Stomach (tissue), 8 donors: ENCODE measurements at regions not wholly inside any gene's neighbourhood (a gene's known extent, or its start where the extent isn't known, plus 50 kb on each side); places are given as distances from the start of the nearest gene placed in this dataset.

Experiments
- DNase-seq, 2 donors: peaks; one replicate each; pipeline versions ENCODE4 v3.0.0 to v3.0.0-alpha.2; 2013 to 2019
- H3K27ac ChIP-seq, 5 donors: fragments of 200-600 bp in 4 of 5; sonication (generic) in 4 of 5; one replicate each; pipeline ENCODE4 v1.5.1; 2013 to 2019; ENCODE audit warnings: mild to moderate bottlenecking in 1 of 5, moderate library complexity in 1 of 5
- H3K27me3 ChIP-seq, 3 donors: fragments of 200-600 bp; sonication (generic); one replicate each; pipeline ENCODE4 v1.5.1; 2017 to 2019; ENCODE audit warnings: mixed run types in 1 of 3
- H3K36me3 ChIP-seq, 4 donors: fragments of 200-600 bp; sonication (generic); 1 replicate in 3 of 4; 2 replicates in 1 of 4; pipeline ENCODE4 v1.5.1; 2016 to 2019
- H3K4me1 ChIP-seq, 4 donors: fragments of 200-600 bp; sonication (generic); one replicate each; pipeline ENCODE4 v1.5.1; 2016 to 2019
- H3K4me3 ChIP-seq, 4 donors: fragments of 200-600 bp; sonication (generic) in 3 of 4; one replicate each; pipeline ENCODE4 v1.5.1; 2016 to 2019; ENCODE audit warnings: mild to moderate bottlenecking in 1 of 4
- H3K9me3 ChIP-seq, 4 donors: fragments of 200-600 bp; sonication (generic); one replicate each; pipeline ENCODE4 v1.5.1; 2016 to 2019
- EP300 ChIP-seq: sonication (generic); formaldehyde crosslinking; IDR thresholded peaks from one replicate; pipeline ENCODE4 v1.6.1; 2017; ENCODE audit warnings: antibody characterized with exemption
- POLR2A ChIP-seq, 4 donors: fragments of 450-650 bp; IDR thresholded peaks; one replicate each; pipeline ENCODE4 v1.6.1; 2016; ENCODE audit warnings: antibody characterized with exemption in 4 of 4, control low read depth in 2 of 4, mild to moderate bottlenecking in 1 of 4, moderate library complexity in 1 of 4
- POLR2AphosphoS5 ChIP-seq, 3 donors: sonication (generic); formaldehyde crosslinking; IDR thresholded peaks; one replicate each; pipeline ENCODE4 v1.6.1; 2016; ENCODE audit warnings: antibody characterized with exemption in 3 of 3
- WGBS, 5 donors: extraction: QIAGEN DNeasy Blood & Tissue Kit in 3 of 5; methylation state at CpG; one replicate each; pipeline versions ENCODE4 v1.1.5 to v1.1.7; 2013 to 2018; 5-methylcytosine and 5-hydroxymethylcytosine counted together
- intact Hi-C: fragments of 100-400 bp; cut with DNase I; formaldehyde crosslinking; loops from one replicate; pipeline ENCODE4 v1.15.1; 2023; ENCODE audit warnings: low total_unique reads
- TF ChIP-seq, protein P1 (sequence below), 7 experiments: fragments of 450-650 bp in 4 of 7; fragments of 200-600 bp in 3 of 7; sonication (generic) in 3 of 7; IDR thresholded peaks; one replicate each; pipeline ENCODE4 v1.5.1; 2016 to 2019; ENCODE audit warnings: antibody characterized with exemption in 7 of 7, control low read depth in 2 of 7, mild to moderate bottlenecking in 1 of 7
- donor health status: healthy with polysubstance abuse.
- donor health status: Bipolar disorder and iron deficiency.
- donor health status: healthy.

DNA sequence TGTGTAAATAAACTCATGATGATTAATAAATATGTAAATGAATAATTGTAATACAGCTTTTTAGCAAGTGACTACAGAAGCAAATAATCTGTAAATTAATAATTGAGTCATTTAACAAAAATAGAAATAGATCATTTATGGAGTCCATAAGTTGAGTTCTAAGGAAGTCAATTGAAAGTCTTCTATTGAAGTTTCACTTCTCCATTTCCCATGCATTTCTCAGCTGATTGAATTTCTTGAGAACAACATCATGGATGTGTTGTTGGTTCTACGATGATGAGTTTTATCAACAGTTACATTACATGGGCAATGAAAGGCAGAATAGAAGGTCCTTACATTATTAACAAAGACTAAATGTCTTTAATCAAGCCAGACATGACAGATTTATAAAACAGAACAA is 290.4 kb downstream of the MAP2K6 start:
- Histone ChIP-seq H3K27me3 (no peaks in the 10 kb centered on the region), H3K4me1 (no peaks in the 10 kb centered on the region), H3K36me3 (no peaks in the 10 kb centered on the region), H3K4me3 (no peak overlapping the region), H3K9me3 (no peaks in the 10 kb centered on the region), H3K27ac (no peak overlapping the region)
- intact Hi-C loops: no loop called here
- TF ChIP-seq POLR2A (IDR thresholded peaks at IDR 0.05): no peak
- TF ChIP-seq, protein P1, sequence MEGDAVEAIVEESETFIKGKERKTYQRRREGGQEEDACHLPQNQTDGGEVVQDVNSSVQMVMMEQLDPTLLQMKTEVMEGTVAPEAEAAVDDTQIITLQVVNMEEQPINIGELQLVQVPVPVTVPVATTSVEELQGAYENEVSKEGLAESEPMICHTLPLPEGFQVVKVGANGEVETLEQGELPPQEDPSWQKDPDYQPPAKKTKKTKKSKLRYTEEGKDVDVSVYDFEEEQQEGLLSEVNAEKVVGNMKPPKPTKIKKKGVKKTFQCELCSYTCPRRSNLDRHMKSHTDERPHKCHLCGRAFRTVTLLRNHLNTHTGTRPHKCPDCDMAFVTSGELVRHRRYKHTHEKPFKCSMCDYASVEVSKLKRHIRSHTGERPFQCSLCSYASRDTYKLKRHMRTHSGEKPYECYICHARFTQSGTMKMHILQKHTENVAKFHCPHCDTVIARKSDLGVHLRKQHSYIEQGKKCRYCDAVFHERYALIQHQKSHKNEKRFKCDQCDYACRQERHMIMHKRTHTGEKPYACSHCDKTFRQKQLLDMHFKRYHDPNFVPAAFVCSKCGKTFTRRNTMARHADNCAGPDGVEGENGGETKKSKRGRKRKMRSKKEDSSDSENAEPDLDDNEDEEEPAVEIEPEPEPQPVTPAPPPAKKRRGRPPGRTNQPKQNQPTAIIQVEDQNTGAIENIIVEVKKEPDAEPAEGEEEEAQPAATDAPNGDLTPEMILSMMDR (IDR thresholded peaks at IDR 0.05): no peak
- TF ChIP-seq POLR2AphosphoS5 (IDR thresholded peaks at IDR 0.05): no peak
- no peak for TF ChIP-seq EP300
- 84 to 93% (median 88%) methylated on average over 1 of the region's 1 CpG for WGBS, 5 donors
- no peak for DNase-seq

DNA sequence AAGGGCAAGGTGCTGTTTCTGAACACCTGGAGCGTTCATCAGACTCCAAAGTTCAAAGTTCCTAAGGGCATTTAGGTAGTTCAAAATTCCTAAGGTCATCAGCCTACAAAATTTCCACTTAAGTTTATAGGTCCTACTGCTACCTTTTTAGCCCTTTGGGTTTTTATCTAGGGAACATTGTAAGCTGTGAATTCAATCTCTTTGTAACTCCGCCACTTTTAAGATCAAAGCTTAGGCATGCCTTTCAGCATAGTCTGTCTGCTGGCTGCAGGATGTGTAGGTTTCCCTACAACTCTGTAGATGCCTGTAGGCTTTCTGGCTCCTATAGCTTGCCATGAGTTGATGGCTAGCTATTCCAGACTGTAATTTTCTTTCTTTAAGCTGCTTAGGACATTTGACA is 291.6 kb downstream of the MAP2K6 start:
- TF ChIP-seq EP300 (no peak), POLR2A (IDR thresholded peaks at IDR 0.05) (no peak), POLR2AphosphoS5 (IDR thresholded peaks at IDR 0.05) (no peak)
- TF ChIP-seq, protein P1 (IDR thresholded peaks at IDR 0.05): no peak
- 77 to 86% (median 82%) methylated on average over 2 of the region's 2 CpGs for WGBS, 5 donors
- DNase-seq: no peak
- intact Hi-C loops: no loop called here
- Histone ChIP-seq H3K4me1 (no peaks in the 10 kb centered on the region), H3K9me3 (no peaks in the 10 kb centered on the region), H3K36me3 (no peaks in the 10 kb centered on the region), H3K27me3 (no peaks in the 10 kb centered on the region), H3K27ac (no peak overlapping the region), H3K4me3 (no peak overlapping the region)

DNA sequence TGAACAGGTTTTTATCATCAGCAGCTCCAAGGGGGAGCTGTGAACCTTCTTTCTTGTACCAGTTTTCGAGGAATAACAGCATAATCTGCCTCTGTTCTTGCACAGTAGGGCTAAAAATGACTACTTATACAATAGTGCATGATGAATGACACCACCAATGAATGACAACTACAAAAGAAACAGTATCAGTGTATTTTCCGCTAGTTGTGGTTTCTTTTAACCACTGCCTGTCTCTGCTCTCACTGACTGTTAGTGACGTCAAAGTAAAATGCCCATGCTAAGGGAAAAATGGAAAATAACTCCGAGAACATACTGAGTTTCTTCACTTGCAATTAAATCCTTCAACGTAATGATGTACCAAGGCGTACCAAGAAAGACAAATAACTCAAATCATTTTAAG is 294.9 kb downstream of the MAP2K6 start:
- intact Hi-C loops: no loop called here
- DNase-seq: no peak
- no peak overlapping the region for H3K4me3 ChIP-seq
- H3K27ac ChIP-seq: no peak overlapping the region
- H3K4me1 ChIP-seq: peaks cover 0 to 7% (median 0%) of the 10 kb centered on the region in 4 donors
- no peaks in the 10 kb centered on the region for H3K27me3 ChIP-seq
- TF ChIP-seq, protein P1 (IDR thresholded peaks at IDR 0.05): no peak
- TF ChIP-seq POLR2A (IDR thresholded peaks at IDR 0.05) (no peak), EP300 (no peak), POLR2AphosphoS5 (IDR thresholded peaks at IDR 0.05) (no peak)
- WGBS, 5 donors: 74 to 82% (median 81%) methylated on average over 6 of the region's 6 CpGs
- H3K9me3 ChIP-seq: no peaks in the 10 kb centered on the region
- no peaks in the 10 kb centered on the region for H3K36me3 ChIP-seq

DNA sequence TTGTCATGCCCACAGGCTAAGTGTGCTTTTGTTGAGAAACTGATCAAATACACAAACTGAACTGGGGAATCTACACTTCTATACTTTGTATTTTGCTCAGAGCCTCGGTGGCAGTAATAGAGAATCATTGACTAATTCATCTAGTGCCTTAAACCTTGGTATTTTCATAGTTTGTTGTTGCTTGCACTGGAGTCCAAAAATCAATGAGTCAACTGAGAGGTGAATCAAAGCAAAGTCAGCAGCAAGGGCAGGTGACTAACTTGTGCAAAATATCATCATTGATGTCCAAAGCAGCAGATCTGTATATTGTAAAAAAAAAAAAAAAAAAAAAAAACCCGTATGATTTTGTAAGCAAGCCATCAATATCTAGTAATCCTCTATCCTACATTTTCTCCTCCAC is 296.4 kb downstream of the MAP2K6 start:
- no peak for DNase-seq
- Histone ChIP-seq H3K36me3 (no peaks in the 10 kb centered on the region), H3K9me3 (no peaks in the 10 kb centered on the region), H3K27ac (no peak overlapping the region), H3K4me1 (peaks cover 0 to 13% (median 0%) of the 10 kb centered on the region in 4 donors), H3K27me3 (no peaks in the 10 kb centered on the region), H3K4me3 (no peak overlapping the region)
- 61 to 85% (median 80%) methylated on average over 2 of the region's 2 CpGs for WGBS, 5 donors
- intact Hi-C loops: no loop called here
- TF ChIP-seq POLR2A (IDR thresholded peaks at IDR 0.05): no peak
- TF ChIP-seq POLR2AphosphoS5 (IDR thresholded peaks at IDR 0.05): no peak
- TF ChIP-seq EP300: no peak
- TF ChIP-seq, protein P1 (IDR thresholded peaks at IDR 0.05): no peak
